ENCODE measurements at regions not wholly inside any gene's neighbourhood (a gene's known extent, or its start where the extent isn't known, plus 50 kb on each side); places are given as distances from the start of the nearest gene placed in this dataset.
"Not testable (repeated sequence)": the region's sequence is repeated elsewhere in the genome, so short reads cannot be mapped to it uniquely, and the experiment has no call there.

DNA sequence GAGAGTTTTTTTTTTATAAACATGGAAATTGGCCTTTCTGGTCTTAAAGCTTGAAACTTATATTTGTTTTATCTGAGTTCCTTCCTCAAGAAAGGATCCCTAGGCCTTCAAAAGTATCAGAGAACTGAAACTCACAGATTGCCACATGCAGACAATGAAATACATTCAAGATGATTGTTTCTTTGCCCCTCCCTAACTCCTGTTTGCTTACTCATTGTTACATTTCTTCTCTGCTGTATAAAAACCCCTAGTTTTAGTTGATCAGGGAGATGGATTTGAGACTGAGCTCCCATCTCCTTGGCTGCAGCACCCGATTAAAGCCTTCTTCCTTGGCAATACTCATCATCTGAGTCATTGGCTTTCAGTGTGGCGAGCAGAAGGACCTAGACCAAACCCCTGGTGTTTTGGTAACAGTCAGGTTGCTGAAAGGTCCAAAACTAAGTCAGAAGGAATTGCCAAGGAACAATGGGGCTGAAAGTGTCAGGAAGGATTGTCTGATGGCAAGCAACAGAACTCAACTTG, 132.3 kb upstream of the SULF2 start:
- Histone ChIP-seq H2BK15ac (ENCODE audit: low read depth, poor library complexity, severe bottlenecking) (no peak overlapping the region), H2AK5ac (ENCODE audit: low read length, severe bottlenecking) (no peak overlapping the region), H3K79me1 (replicated peaks; ENCODE audit: low read length, poor library complexity, severe bottlenecking) (no peaks in the 10 kb centered on the region), H3K4me2 (ENCODE audit: low read length, poor library complexity, severe bottlenecking) (no peak overlapping the region), H2BK12ac (ENCODE audit: low read length in 2 of 2) (no peak overlapping the region), H3K4me3 (ENCODE audit: insufficient read depth in 1 of 2, low read depth in 1 of 2, low read length in 2 of 2) (no peak overlapping the region), H2BK120ac (ENCODE audit: low read depth, low read length) (no peak overlapping the region), H3K27me3 (ENCODE audit: control insufficient read depth in 1 of 2, insufficient read depth in 1 of 2, low read length in 2 of 2) (peaks cover 9 to 18% of the 10 kb centered on the region in 2 experiments), H4K8ac (ENCODE audit: low read length) (no peak overlapping the region), H2AFZ (ENCODE audit: low read depth, low read length) (no peak overlapping the region), H2BK5ac (ENCODE audit: low read depth, low read length, poor library complexity, severe bottlenecking) (no peak overlapping the region), H3K23ac (ENCODE audit: low read length in 2 of 2) (no peak overlapping the region), H4K91ac (ENCODE audit: low read length) (no peak overlapping the region), H3K36me3 (ENCODE audit: control insufficient read depth in 1 of 2, insufficient read depth in 2 of 2, low read depth in 1 of 2, low read length in 2 of 2) (no peaks in the 10 kb centered on the region), H3K9me3 (ENCODE audit: control insufficient read depth, low read length) (peaks cover 25% of the 10 kb centered on the region), H3K4me1 (ENCODE audit: control insufficient read depth, insufficient read depth, low read depth, low read length) (peaks cover 3% of the 10 kb centered on the region), H3K4ac (ENCODE audit: low read depth in 1 of 2, low read length in 2 of 2) (no peak overlapping the region), H3K27ac (ENCODE audit: low read length, poor library complexity, severe bottlenecking) (no peak overlapping the region), H3K9ac (ENCODE audit: low read length) (no peak overlapping the region), H3K18ac (ENCODE audit: low read depth in 1 of 2, low read length in 2 of 2) (no peak overlapping the region), H3K14ac (ENCODE audit: low read length in 2 of 2) (no peak overlapping the region)
- WGBS = 92% methylated on average over 2 of the region's 2 CpGs
- no peak for DNase-seq

DNA sequence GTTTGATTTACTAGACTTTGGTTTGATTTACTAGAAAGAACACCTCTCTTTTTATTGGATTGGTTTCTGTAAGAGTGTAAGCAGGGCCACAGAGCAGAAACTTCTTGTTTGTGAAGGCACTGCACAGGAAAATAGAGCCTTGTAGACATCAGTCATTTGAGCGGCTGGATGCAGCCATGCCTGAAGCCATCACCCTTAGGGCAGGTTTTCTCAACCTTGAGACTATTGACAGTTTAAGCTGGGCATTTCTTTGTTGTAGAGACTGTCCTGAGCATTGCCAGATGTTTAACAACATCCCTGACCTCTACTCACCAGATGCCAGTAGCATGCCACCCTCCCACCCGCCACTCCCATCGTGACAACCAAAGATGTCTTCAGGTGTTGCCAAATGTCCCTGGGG, 130.2 kb upstream of the SULF2 start:
- WGBS = 96% methylated on average over 2 of the region's 3 CpGs

DNA sequence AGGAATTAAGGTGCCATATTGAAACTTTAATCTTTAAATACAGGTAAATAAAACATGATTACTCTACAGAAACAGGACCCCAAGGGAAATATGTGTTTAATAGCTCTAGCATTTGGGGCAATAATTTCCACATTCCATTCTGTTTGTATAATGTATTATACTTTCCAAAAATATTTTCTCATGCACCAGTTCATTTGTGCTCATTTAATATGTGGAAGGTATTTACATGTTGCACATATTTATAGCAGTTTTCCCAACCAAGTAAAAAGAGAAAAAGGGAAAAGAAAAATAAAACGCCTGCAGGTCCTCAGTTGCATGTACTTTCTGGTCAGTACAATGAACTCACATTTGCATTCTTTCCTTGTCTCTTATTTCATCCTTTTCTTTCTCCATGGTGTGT, 129.5 kb upstream of the SULF2 start:
- Histone ChIP-seq H3K4me2 (ENCODE audit: low read length, poor library complexity, severe bottlenecking) (no peak overlapping the region), H2BK5ac (ENCODE audit: low read depth, low read length, poor library complexity, severe bottlenecking) (no peak overlapping the region), H2BK120ac (ENCODE audit: low read depth, low read length) (no peak overlapping the region), H3K79me1 (replicated peaks; ENCODE audit: low read length, poor library complexity, severe bottlenecking) (no peaks in the 10 kb centered on the region), H3K27ac (ENCODE audit: low read length, poor library complexity, severe bottlenecking) (no peak overlapping the region), H3K14ac (ENCODE audit: low read length in 2 of 2) (no peak overlapping the region), H3K27me3 (ENCODE audit: control insufficient read depth in 1 of 2, insufficient read depth in 1 of 2, low read length in 2 of 2) (peaks cover 5 to 40% of the 10 kb centered on the region in 2 experiments), H3K36me3 (ENCODE audit: control insufficient read depth in 1 of 2, insufficient read depth in 2 of 2, low read depth in 1 of 2, low read length in 2 of 2) (no peaks in the 10 kb centered on the region), H3K18ac (ENCODE audit: low read depth in 1 of 2, low read length in 2 of 2) (no peak overlapping the region), H3K9ac (ENCODE audit: low read length) (no peak overlapping the region), H2AK5ac (ENCODE audit: low read length, severe bottlenecking) (no peak overlapping the region), H3K4me3 (ENCODE audit: insufficient read depth in 1 of 2, low read depth in 1 of 2, low read length in 2 of 2) (no peak overlapping the region), H4K8ac (ENCODE audit: low read length) (no peak overlapping the region), H3K9me3 (ENCODE audit: control insufficient read depth, low read length) (peaks cover 25% of the 10 kb centered on the region), H3K23ac (ENCODE audit: low read length in 2 of 2) (no peak overlapping the region), H3K4me1 (ENCODE audit: control insufficient read depth, insufficient read depth, low read depth, low read length) (no peaks in the 10 kb centered on the region), H3K4ac (ENCODE audit: low read depth in 1 of 2, low read length in 2 of 2) (no peak overlapping the region), H2BK15ac (ENCODE audit: low read depth, poor library complexity, severe bottlenecking) (no peak overlapping the region), H2AFZ (ENCODE audit: low read depth, low read length) (no peak overlapping the region), H2BK12ac (ENCODE audit: low read length in 2 of 2) (no peak overlapping the region), H4K91ac (ENCODE audit: low read length) (no peak overlapping the region)
- 91% methylated on average over 1 of the region's 1 CpG for WGBS
- no peak for DNase-seq

More for the DNA sequence above, 130.2 kb upstream of the SULF2 start:
- Histone ChIP-seq H3K36me3 (ENCODE audit: control insufficient read depth in 1 of 2, insufficient read depth in 2 of 2, low read depth in 1 of 2, low read length in 2 of 2) (no peaks in the 10 kb centered on the region), H2BK15ac (ENCODE audit: low read depth, poor library complexity, severe bottlenecking) (no peak overlapping the region), H3K23ac (ENCODE audit: low read length in 2 of 2) (no peak overlapping the region), H3K9ac (ENCODE audit: low read length) (no peak overlapping the region), H4K91ac (ENCODE audit: low read length) (no peak overlapping the region), H3K18ac (ENCODE audit: low read depth in 1 of 2, low read length in 2 of 2) (no peak overlapping the region), H3K9me3 (ENCODE audit: control insufficient read depth, low read length) (peaks cover 25% of the 10 kb centered on the region), H3K4ac (ENCODE audit: low read depth in 1 of 2, low read length in 2 of 2) (no peak overlapping the region), H2BK5ac (ENCODE audit: low read depth, low read length, poor library complexity, severe bottlenecking) (no peak overlapping the region), H2AK5ac (ENCODE audit: low read length, severe bottlenecking) (no peak overlapping the region), H2BK12ac (ENCODE audit: low read length in 2 of 2) (no peak overlapping the region), H3K27ac (ENCODE audit: low read length, poor library complexity, severe bottlenecking) (no peak overlapping the region), H3K79me1 (replicated peaks; ENCODE audit: low read length, poor library complexity, severe bottlenecking) (no peaks in the 10 kb centered on the region), H3K4me3 (ENCODE audit: insufficient read depth in 1 of 2, low read depth in 1 of 2, low read length in 2 of 2) (no peak overlapping the region), H3K14ac (ENCODE audit: low read length in 2 of 2) (no peak overlapping the region), H3K4me2 (ENCODE audit: low read length, poor library complexity, severe bottlenecking) (no peak overlapping the region), H3K27me3 (ENCODE audit: control insufficient read depth in 1 of 2, insufficient read depth in 1 of 2, low read length in 2 of 2) (peaks cover 5 to 35% of the 10 kb centered on the region in 2 experiments), H2AFZ (ENCODE audit: low read depth, low read length) (no peak overlapping the region), H4K8ac (ENCODE audit: low read length) (no peak overlapping the region), H2BK120ac (ENCODE audit: low read depth, low read length) (no peak overlapping the region), H3K4me1 (ENCODE audit: control insufficient read depth, insufficient read depth, low read depth, low read length) (no peaks in the 10 kb centered on the region)
- DNase-seq = no peak

DNA sequence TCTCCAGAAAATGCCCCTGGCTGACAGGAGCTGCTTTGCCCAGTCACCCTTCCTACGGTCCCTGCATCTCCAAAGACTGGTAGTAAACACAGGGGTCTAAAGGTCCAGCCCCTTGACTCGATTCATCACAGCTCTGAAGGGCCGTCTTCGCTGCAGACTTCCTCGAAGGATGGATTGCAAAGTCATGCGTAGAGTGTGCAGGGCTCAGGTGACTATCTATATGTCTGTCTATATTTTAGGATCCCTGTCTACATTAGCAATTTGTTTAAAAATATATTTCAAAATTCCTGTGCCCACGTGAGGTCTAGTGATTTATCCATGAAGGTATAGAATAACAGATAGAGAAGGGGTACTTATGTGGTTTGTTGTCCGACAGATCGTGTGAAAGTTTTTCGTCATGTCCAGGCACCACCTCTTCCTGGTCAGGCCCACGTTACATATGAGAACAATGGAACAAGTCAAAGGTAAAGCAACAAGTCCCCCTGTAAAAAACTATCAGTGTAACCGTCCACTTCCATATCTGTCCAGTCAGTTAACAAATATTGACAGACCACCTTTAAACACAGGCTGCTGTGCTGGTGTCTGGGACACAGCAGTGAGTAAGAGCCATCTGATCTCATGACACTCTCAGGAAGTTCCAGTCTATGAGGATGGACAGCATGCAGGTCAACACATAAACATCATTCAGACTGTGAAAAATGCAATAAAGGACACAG, 127.7 kb upstream of the SULF2 start:
- H3K79me1 ChIP-seq (replicated peaks; ENCODE audit: low read length, poor library complexity, severe bottlenecking); H3K4ac ChIP-seq (ENCODE audit: low read depth in 1 of 2, low read length in 2 of 2); H2AFZ ChIP-seq (ENCODE audit: low read depth, low read length); H2BK120ac ChIP-seq (ENCODE audit: low read depth, low read length); H3K18ac ChIP-seq (ENCODE audit: low read depth in 1 of 2, low read length in 2 of 2); H3K23ac ChIP-seq (ENCODE audit: low read length in 2 of 2); H4K91ac ChIP-seq (ENCODE audit: low read length); H4K8ac ChIP-seq (ENCODE audit: low read length); H3K27ac ChIP-seq (ENCODE audit: low read length, poor library complexity, severe bottlenecking); H3K4me2 ChIP-seq (ENCODE audit: low read length, poor library complexity, severe bottlenecking); H2BK15ac ChIP-seq (ENCODE audit: low read depth, poor library complexity, severe bottlenecking); H3K14ac ChIP-seq (ENCODE audit: low read length in 2 of 2); H3K9ac ChIP-seq (ENCODE audit: low read length); H2AK5ac ChIP-seq (ENCODE audit: low read length, severe bottlenecking); H3K36me3 ChIP-seq (ENCODE audit: control insufficient read depth in 1 of 2, insufficient read depth in 2 of 2, low read depth in 1 of 2, low read length in 2 of 2); H2BK12ac ChIP-seq (ENCODE audit: low read length in 2 of 2); H2BK5ac ChIP-seq (ENCODE audit: low read depth, low read length, poor library complexity, severe bottlenecking); H3K4me1 ChIP-seq (ENCODE audit: control insufficient read depth, insufficient read depth, low read depth, low read length); H3K4me3 ChIP-seq (ENCODE audit: insufficient read depth in 1 of 2, low read depth in 1 of 2, low read length in 2 of 2): not testable (repeated sequence)
- peaks cover 15% of the 10 kb centered on the region for H3K9me3 ChIP-seq (ENCODE audit: control insufficient read depth, low read length)
- 70% methylated on average over 10 of the region's 12 CpGs for WGBS
- H3K27me3 ChIP-seq (ENCODE audit: control insufficient read depth in 1 of 2, insufficient read depth in 1 of 2, low read length in 2 of 2) = peaks cover 20 to 55% of the 10 kb centered on the region in 2 experiments
- peak; percentile 18 for DNase-seq
